Upper lobe of right lung (tissue), 1 donor: ENCODE measurements at regions not wholly inside any gene's neighbourhood (a gene's known extent, or its start where the extent isn't known, plus 50 kb on each side); places are given as distances from the start of the nearest gene placed in this dataset.

Experiments used
- ATAC-seq: fragments of 200-7000 bp; cut with Tn5 transposase; one replicate; pipeline ENCODE4 v1.9.1; 2020; ENCODE audit warnings: mild to moderate bottlenecking, moderate library complexity
- DNase-seq: peaks from one replicate; pipeline ENCODE4 v3.0.0-alpha.2; 2020
- H3K27ac ChIP-seq: fragments of 200-600 bp; one replicate; pipeline ENCODE4 v1.8.0; 2022
- H3K27me3 ChIP-seq: fragments of 200-600 bp; one replicate; pipeline ENCODE4 v1.8.0; 2022; ENCODE audit warnings: mild to moderate bottlenecking
- H3K36me3 ChIP-seq: fragments of 200-600 bp; one replicate; pipeline ENCODE4 v1.8.0; 2022
- H3K4me1 ChIP-seq: fragments of 200-600 bp; one replicate; pipeline ENCODE4 v1.8.0; 2022
- H3K4me3 ChIP-seq: fragments of 200-600 bp; one replicate; pipeline ENCODE4 v1.8.0; 2022; ENCODE audit warnings: mild to moderate bottlenecking
- H3K9me3 ChIP-seq: fragments of 200-600 bp; one replicate; pipeline ENCODE4 v1.8.0; 2022
- intact Hi-C: fragments of 100-400 bp; cut with DNase I; formaldehyde crosslinking; loops from one replicate; pipeline ENCODE4 v1.11.0; 2022
- TF ChIP-seq, protein P1 (sequence below): fragments of 200-600 bp; IDR thresholded peaks from one replicate; pipeline ENCODE4 v1.8.0; 2022; ENCODE audit warnings: antibody characterized with exemption
- donor health status: DM: no; HTN: yes; CAD: no; lungs with severe emphysema.

DNA sequence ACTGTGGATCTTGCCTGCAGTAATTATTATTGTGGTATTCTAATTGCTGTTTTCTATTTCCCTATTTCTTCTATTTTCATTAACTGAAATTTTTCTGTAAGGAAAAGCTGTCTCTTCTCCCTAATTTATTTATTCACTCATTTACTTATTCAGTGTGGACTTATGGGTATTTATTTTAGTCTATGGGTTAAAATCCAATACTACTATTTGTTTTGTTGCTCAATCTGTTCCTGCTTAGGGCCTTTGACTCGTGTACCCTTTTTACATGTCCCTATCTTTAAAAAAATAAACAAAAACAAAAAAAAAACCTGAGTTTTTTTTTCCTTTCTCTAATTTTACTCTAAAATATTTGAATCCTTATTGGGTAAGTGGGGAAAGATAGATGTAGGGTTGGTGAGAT is 166.2 kb upstream of the IVNS1ABP start:
- Histone ChIP-seq H3K27ac (no peak overlapping the region), H3K4me1 (peaks cover 6% of the 10 kb centered on the region), H3K27me3 (no peaks in the 10 kb centered on the region), H3K4me3 (no peak overlapping the region), H3K36me3 (no peaks in the 10 kb centered on the region), H3K9me3 (no peaks in the 10 kb centered on the region)
- no peak for ATAC-seq
- no peak for DNase-seq
- TF ChIP-seq, protein P1, sequence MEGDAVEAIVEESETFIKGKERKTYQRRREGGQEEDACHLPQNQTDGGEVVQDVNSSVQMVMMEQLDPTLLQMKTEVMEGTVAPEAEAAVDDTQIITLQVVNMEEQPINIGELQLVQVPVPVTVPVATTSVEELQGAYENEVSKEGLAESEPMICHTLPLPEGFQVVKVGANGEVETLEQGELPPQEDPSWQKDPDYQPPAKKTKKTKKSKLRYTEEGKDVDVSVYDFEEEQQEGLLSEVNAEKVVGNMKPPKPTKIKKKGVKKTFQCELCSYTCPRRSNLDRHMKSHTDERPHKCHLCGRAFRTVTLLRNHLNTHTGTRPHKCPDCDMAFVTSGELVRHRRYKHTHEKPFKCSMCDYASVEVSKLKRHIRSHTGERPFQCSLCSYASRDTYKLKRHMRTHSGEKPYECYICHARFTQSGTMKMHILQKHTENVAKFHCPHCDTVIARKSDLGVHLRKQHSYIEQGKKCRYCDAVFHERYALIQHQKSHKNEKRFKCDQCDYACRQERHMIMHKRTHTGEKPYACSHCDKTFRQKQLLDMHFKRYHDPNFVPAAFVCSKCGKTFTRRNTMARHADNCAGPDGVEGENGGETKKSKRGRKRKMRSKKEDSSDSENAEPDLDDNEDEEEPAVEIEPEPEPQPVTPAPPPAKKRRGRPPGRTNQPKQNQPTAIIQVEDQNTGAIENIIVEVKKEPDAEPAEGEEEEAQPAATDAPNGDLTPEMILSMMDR: no peak
- intact Hi-C loops: no loop called here

DNA sequence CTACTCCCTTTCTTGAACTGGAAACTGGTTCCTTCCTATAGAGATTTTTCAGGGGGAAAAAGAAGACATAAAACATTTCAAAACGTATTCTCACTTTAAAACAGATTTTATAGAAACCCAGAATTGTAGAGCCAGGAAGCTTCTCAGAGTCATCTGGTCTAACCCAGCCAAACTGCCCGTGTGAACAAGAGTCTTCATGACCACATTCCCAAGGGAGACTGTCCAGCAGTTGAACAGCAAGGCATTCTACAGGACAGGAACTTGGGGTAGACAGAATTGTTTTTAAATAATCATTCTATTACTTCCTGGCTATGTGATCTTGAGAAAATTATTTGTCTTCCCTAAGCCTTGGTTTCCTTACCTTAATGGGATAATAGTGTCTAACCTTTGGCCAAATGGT is 163.5 kb upstream of the IVNS1ABP start:
- Histone ChIP-seq H3K4me3 (no peak overlapping the region), H3K36me3 (no peaks in the 10 kb centered on the region), H3K9me3 (no peaks in the 10 kb centered on the region), H3K27ac (no peak overlapping the region), H3K27me3 (no peaks in the 10 kb centered on the region), H3K4me1 (peaks cover 6% of the 10 kb centered on the region)
- intact Hi-C loops: no loop called here
- DNase-seq (no peak), ATAC-seq (no peak)
- TF ChIP-seq, protein P1: no peak

DNA sequence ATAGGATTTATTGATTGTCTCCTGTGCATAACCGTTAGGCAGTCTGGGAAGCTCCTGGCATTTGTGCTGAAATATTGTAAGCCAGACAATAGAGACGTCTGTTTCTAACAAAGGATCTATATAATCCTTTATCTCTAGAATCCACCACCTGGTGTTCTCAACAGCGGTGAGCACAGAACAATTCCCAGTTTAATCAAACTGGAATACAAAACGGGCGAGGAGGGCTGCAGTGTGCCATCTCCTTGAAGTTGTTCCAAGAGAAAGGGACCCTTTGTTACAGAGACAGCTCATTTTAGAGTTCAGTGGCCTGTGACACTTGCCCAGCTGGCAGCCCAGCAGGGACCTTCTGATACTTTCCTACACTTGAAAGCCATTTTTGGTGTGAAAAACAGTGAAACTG is 162.8 kb upstream of the IVNS1ABP start:
- TF ChIP-seq, protein P1: no peak
- DNase-seq: no peak
- ATAC-seq: no peak

DNA sequence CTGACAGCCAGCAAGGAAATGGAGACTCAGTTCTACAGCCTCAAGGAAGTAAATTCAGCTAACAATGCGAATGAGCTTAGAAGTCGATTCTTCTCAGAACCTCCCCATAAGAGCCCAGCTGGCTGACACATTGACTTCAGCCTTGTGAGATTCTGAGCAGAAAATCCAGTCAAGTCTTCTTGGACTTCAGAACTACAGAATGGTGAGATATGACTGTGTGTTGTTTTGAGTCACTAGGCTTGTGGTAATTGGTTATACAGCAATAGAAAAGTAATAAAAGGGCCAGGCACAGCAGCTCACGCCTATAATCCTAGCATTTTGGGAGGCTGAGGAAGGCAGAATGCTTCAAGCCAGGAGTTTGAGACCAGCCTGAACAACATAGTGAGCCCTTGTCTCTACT is 161.8 kb upstream of the IVNS1ABP start:
- H3K27me3 ChIP-seq: no peaks in the 10 kb centered on the region
- no peak overlapping the region for H3K4me3 ChIP-seq
- no peak overlapping the region for H3K27ac ChIP-seq
- H3K9me3 ChIP-seq: no peaks in the 10 kb centered on the region
- no peaks in the 10 kb centered on the region for H3K4me1 ChIP-seq
- DNase-seq: no peak
- TF ChIP-seq, protein P1: no peak
- intact Hi-C loops: no loop called here
- H3K36me3 ChIP-seq: no peaks in the 10 kb centered on the region
- no peak for ATAC-seq

More for the DNA sequence above, 162.8 kb upstream of the IVNS1ABP start:
- intact Hi-C loops: no loop called here
- Histone ChIP-seq H3K27ac (no peak overlapping the region), H3K9me3 (no peaks in the 10 kb centered on the region), H3K4me3 (no peak overlapping the region), H3K4me1 (peaks cover 6% of the 10 kb centered on the region), H3K27me3 (no peaks in the 10 kb centered on the region), H3K36me3 (no peaks in the 10 kb centered on the region)

DNA sequence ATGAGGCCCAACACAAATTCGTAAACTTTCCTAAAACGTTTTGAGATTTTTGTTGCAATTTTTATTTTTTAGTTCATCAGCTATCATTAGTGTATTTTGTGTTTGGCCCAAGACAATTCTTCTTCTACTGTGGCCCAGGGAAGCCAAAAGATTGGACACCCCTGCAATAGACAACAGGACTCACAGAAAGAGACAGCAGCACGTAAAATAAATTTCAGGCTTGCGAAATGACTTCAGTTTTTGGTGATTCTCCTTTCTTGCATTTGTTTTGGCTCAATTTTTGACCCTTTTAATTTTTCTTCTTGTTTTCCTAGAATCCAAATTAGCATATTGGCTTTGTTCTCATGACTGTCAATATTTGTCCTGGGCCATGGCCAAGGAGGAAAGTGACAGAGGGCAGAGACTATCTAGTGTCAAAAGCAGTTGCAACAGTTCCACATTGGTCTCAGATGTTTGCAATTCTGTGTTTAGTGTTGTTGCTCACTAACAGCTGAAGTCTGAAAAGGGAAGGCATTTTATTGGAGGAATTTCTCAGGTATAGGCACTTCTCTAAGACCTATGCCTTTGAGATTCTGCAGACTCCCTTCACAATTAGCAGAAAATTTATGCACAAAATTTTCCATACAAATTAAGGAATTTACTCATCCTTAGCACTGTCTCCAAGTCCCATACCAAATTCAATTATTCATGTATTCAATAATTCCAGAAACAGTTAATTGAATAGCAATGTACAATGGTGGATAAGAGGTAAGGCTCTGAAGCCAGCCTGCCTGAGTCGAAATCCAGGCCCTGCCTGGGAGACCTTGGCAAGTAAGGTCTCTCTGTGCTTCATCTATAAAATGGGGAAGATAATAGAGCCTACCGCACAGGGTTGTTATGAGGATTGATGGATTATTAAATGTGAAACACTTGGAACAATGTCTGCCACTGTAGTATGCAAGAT is 160.9 kb upstream of the IVNS1ABP start:
- Histone ChIP-seq H3K9me3 (no peaks in the 10 kb centered on the region), H3K36me3 (no peaks in the 10 kb centered on the region), H3K27ac (no peak overlapping the region), H3K27me3 (no peaks in the 10 kb centered on the region), H3K4me3 (no peak overlapping the region), H3K4me1 (no peaks in the 10 kb centered on the region)
- no peak for DNase-seq
- peak; percentile 51 for ATAC-seq
- TF ChIP-seq, protein P1: no peak
- intact Hi-C loops: no loop called here
